Testis (tissue), 2 donors: ENCODE measurements at regions not wholly inside any gene's neighbourhood (a gene's known extent, or its start where the extent isn't known, plus 50 kb on each side); places are given as distances from the start of the nearest gene placed in this dataset.
"Not testable (repeated sequence)": the region's sequence is repeated elsewhere in the genome, so short reads cannot be mapped to it uniquely, and the experiment has no call there.

ENCODE experiments used
- DNase-seq: peaks from one replicate; pipeline ENCODE4 v3.0.0-alpha.2; 2019
- H3K27ac ChIP-seq, 2 donors: fragments of 200-600 bp; sonication (generic); one replicate each; pipeline ENCODE4 v1.5.1; 2019
- H3K27me3 ChIP-seq: fragments of 200-600 bp; sonication (generic); one replicate; pipeline ENCODE4 v1.5.1; 2019
- H3K36me3 ChIP-seq: fragments of 200-600 bp; sonication (generic); one replicate; pipeline ENCODE4 v1.5.1; 2017; ENCODE audit warnings: low read depth; ENCODE audit errors: missing control alignments
- H3K4me1 ChIP-seq: fragments of 200-600 bp; sonication (generic); one replicate; pipeline ENCODE4 v1.5.1; 2019
- H3K4me3 ChIP-seq, 2 donors: fragments of 200-600 bp; sonication (generic); one replicate each; pipeline ENCODE4 v1.5.1; 2017 to 2019
- H3K9me3 ChIP-seq: fragments of 200-600 bp; sonication (generic); one replicate; pipeline ENCODE4 v1.5.1; 2017
- POLR2A ChIP-seq: fragments of 450-650 bp; IDR thresholded peaks from one replicate; pipeline ENCODE4 v1.6.1; 2017; ENCODE audit warnings: antibody characterized with exemption, mild to moderate bottlenecking, moderate library complexity
- WGBS, 2 donors: methylation state at CpG; one replicate each; pipeline ENCODE4 v1.1.5; 2018; 5-methylcytosine and 5-hydroxymethylcytosine counted together
- intact Hi-C: fragments of 100-400 bp; cut with DNase I; formaldehyde crosslinking; loops from one replicate; pipeline ENCODE4 v1.15.1; 2023; ENCODE audit warnings: low total_unique reads
- TF ChIP-seq, protein P1 (sequence below), 3 experiments: fragments of 450-650 bp in 2 of 3; fragments of 200-600 bp in 1 of 3; sonication (generic) in 1 of 3; IDR thresholded peaks; one replicate each; pipeline ENCODE4 v1.5.1; 2016 to 2019; ENCODE audit warnings: antibody characterized with exemption in 3 of 3, mild to moderate bottlenecking in 2 of 3, moderate library complexity in 1 of 3

DNA sequence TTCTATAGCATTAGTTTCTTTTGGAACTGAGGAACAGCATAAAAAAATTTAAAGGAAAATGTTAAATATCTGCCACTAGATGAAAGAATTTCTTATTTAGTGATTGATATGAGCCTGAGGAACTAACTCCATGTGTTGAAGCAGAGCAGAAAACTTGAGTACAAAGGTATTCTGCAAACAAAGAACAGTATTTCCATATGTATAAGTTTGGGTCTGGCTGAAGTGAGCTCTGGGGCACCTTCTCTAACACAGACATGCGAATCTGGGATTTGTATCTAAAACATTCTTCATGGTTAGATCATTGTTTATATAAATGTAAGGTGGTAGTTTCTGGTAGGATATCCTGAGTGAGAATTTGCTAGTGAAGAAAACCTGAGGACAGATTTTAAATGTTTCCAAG is 123.2 kb downstream of the TYW3 start:
- Histone ChIP-seq H3K36me3 (no peaks in the 10 kb centered on the region), H3K4me1 (no peaks in the 10 kb centered on the region), H3K9me3 (no peaks in the 10 kb centered on the region), H3K4me3 (no peak overlapping the region), H3K27me3 (no peaks in the 10 kb centered on the region), H3K27ac (no peak overlapping the region)
- intact Hi-C loops, result no loop called here
- 60 to 81% methylated on average over 1 of the region's 1 CpG for WGBS, 2 donors
- no peak for DNase-seq
- TF ChIP-seq, protein P1, sequence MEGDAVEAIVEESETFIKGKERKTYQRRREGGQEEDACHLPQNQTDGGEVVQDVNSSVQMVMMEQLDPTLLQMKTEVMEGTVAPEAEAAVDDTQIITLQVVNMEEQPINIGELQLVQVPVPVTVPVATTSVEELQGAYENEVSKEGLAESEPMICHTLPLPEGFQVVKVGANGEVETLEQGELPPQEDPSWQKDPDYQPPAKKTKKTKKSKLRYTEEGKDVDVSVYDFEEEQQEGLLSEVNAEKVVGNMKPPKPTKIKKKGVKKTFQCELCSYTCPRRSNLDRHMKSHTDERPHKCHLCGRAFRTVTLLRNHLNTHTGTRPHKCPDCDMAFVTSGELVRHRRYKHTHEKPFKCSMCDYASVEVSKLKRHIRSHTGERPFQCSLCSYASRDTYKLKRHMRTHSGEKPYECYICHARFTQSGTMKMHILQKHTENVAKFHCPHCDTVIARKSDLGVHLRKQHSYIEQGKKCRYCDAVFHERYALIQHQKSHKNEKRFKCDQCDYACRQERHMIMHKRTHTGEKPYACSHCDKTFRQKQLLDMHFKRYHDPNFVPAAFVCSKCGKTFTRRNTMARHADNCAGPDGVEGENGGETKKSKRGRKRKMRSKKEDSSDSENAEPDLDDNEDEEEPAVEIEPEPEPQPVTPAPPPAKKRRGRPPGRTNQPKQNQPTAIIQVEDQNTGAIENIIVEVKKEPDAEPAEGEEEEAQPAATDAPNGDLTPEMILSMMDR (IDR thresholded peaks at IDR 0.05), result no peak
- no peak for TF ChIP-seq POLR2A

DNA sequence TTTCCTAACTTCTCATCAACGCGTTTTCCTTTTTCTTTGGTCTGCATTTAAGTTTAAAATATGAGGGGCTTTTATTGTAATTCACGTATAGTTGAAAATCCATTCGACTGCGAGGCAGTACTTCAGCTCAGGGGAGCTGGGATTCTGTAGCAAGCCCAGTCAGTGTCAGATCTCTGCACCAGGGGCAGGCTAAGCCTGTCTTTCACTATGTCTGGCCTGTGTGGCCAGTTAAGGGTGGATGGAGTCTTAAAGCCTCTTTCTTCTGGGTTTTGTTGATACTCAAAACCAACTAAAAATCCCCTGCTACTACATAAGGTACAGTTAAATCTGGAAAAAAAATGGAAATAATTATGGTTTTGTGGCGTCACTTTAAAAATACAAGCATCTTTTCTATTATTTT is 124.7 kb downstream of the TYW3 start:
- H3K4me3 ChIP-seq, result no peak overlapping the region
- H3K9me3 ChIP-seq, result no peaks in the 10 kb centered on the region
- H3K36me3 ChIP-seq, result no peaks in the 10 kb centered on the region
- H3K27ac ChIP-seq, result no peak overlapping the region
- H3K27me3 ChIP-seq, result no peaks in the 10 kb centered on the region
- intact Hi-C loops, result no loop called here
- WGBS, 2 donors, result 85 to 88% methylated on average over 6 of the region's 6 CpGs
- no peaks in the 10 kb centered on the region for H3K4me1 ChIP-seq
- DNase-seq, result no peak
- TF ChIP-seq POLR2A, result no peak
- TF ChIP-seq, protein P1 (IDR thresholded peaks at IDR 0.05), result no peak

DNA sequence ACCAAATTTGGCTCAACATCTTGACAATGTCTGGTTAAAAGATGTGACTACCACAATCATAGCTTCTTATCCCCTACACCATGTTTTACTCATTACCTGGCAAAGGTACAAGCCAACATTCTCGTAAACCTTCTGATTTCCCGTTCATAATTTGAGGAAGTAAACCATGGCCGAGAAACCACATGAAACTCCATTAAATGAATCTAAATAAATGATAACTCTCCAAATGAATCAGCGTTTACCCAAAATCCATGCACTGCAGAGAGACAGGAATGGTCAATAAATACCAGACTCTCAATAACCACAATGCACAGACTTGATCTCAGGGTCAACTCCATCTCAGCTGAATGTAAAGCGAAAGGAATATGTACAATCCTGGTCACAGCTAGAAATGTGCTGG is 125.2 kb downstream of the TYW3 start:
- 86 to 91% methylated on average over 5 of the region's 5 CpGs for WGBS, 2 donors
- no peak for DNase-seq
- no peak overlapping the region for H3K27ac ChIP-seq
- H3K9me3 ChIP-seq, result no peaks in the 10 kb centered on the region
- H3K4me3 ChIP-seq, result no peak overlapping the region
- intact Hi-C loops, result no loop called here
- TF ChIP-seq, protein P1 (IDR thresholded peaks at IDR 0.05), result no peak
- TF ChIP-seq POLR2A, result no peak
- no peaks in the 10 kb centered on the region for H3K4me1 ChIP-seq
- H3K36me3 ChIP-seq, result no peaks in the 10 kb centered on the region
- no peaks in the 10 kb centered on the region for H3K27me3 ChIP-seq

DNA sequence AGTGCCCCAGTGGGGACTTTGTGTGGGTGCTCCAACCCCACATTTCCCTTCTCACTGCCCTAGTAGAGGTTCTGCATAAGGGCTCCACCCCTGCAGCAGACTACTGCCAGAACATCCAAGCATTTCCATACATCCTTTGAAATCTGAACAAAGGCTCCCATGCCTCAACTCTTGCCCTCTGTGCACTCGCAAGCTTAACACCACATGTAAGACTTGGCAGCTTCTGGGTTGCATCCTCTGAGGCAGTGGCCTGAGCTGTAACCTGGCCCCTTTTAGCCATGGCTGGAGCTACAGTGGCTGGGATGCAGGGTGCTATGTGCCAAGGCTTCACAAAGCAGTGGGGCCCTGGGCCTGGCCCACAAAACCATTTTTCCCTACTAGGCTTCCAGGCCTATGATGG is 128.9 kb downstream of the TYW3 start:
- 79 to 100% methylated on average over 1 of the region's 1 CpG for WGBS, 2 donors
- no peak overlapping the region for H3K27ac ChIP-seq

DNA sequence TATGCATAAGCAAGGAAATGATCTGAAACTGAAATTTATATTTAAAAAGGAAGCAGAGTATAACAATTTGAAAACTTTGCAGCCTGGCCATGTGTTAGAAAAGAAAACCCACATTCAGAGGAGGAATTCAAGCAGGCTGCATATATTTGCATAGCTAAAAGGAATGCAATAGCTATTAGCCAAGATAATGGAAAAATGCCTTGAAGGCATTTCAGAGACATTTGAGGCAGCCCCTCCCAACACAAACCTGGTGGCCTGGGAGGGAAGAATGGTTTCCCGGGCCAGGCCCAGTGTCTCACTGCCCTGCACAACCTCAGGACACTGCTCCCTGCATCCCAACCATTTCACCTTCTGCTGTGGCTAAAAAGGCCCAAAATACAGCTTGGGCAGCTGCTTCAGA is 136.8 kb downstream of the TYW3 start:
- Histone ChIP-seq H3K36me3 (no peaks in the 10 kb centered on the region), H3K4me3 (no peak overlapping the region), H3K4me1 (no peaks in the 10 kb centered on the region), H3K27ac (no peak overlapping the region), H3K9me3 (no peaks in the 10 kb centered on the region), H3K27me3 (no peaks in the 10 kb centered on the region)
- intact Hi-C loops, result no loop called here
- TF ChIP-seq POLR2A, result no peak
- TF ChIP-seq, protein P1 (IDR thresholded peaks at IDR 0.05), result no peak
- DNase-seq, result no peak
- WGBS, 2 donors, result 56 to 58% methylated on average over 1 of the region's 1 CpG

More for the DNA sequence above, 128.9 kb downstream of the TYW3 start:
- Histone ChIP-seq H3K9me3 (no peaks in the 10 kb centered on the region), H3K27me3 (no peaks in the 10 kb centered on the region), H3K36me3 (no peaks in the 10 kb centered on the region), H3K4me3 (no peak overlapping the region), H3K4me1 (no peaks in the 10 kb centered on the region)
- DNase-seq, result no peak
- intact Hi-C loops, result no loop called here
- TF ChIP-seq, protein P1 (IDR thresholded peaks at IDR 0.05), result no peak
- no peak for TF ChIP-seq POLR2A

DNA sequence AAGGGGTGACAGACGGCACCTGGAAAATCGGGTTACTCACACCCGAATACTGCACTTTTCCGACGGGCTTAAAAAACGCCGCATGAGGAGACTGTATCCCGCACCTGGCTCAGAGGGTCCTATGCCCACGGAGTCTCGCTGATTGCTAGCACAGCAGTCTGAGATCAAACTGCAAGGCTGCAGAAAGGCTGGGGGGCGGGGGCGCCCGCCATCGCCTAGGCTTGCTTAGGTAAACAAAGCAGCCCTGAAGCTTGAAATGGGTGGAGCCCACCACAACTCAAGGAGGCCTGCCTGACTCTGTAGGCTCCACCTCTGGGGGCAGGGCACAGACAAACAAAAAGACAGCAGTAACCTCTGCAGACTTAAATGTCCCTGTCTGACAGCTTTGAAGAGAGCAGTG is 144.4 kb downstream of the TYW3 start:
- H3K4me1 ChIP-seq, intact Hi-C loops, DNase-seq, H3K36me3 ChIP-seq, H3K27ac ChIP-seq, H3K9me3 ChIP-seq, H3K4me3 ChIP-seq, H3K27me3 ChIP-seq: not testable (repeated sequence)
- WGBS, 2 donors, result 72 to 78% methylated on average over 9 to 14 of the region's 14 CpGs
